GM12864 (cell line): ENCODE measurements at regions not wholly inside any gene's neighbourhood (a gene's known extent, or its start where the extent isn't known, plus 50 kb on each side); places are given as distances from the start of the nearest gene placed in this dataset.

ENCODE experiments used
- DNase-seq: peaks from one replicate; pipeline ENCODE4 v3.0.0-alpha.2; 2011; ENCODE audit warnings: low read depth
- H3K4me3 ChIP-seq: 2 replicates; pipeline ENCODE4 v1.5.1; 2011; ENCODE audit warnings: mild to moderate bottlenecking, low read depth, low read length, control low read depth
- TF ChIP-seq, protein P1 (sequence below): IDR thresholded peaks from 2 replicates; pipeline ENCODE4 v1.5.1; 2011; ENCODE audit warnings: low read depth, mild to moderate bottlenecking, moderate library complexity, low read length, control low read depth, inconsistent platforms; ENCODE audit errors: missing control alignments

DNA sequence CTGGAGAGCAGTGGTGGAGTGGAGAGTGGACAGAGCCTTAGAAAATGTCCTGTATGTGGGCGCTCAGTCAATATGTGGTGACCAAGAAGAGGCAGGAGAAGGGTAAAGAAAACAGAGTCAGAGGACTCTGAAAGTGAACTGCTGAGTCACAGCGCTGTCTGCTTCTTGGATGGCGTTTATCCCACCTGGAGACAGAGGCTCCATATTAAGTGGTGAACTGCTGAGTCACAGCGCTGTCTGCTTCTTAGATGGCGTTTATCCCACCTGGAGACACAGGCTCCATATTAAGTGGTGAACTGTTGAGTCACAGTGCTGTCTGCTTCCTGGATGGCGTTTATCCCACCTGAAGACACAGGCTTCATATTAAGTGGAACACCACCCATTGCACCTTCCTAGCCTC lies 119.3 kb upstream of the RALGAPA2 start:
- no peak for DNase-seq
- H3K4me3 ChIP-seq = no peak overlapping the region
- TF ChIP-seq, protein P1, sequence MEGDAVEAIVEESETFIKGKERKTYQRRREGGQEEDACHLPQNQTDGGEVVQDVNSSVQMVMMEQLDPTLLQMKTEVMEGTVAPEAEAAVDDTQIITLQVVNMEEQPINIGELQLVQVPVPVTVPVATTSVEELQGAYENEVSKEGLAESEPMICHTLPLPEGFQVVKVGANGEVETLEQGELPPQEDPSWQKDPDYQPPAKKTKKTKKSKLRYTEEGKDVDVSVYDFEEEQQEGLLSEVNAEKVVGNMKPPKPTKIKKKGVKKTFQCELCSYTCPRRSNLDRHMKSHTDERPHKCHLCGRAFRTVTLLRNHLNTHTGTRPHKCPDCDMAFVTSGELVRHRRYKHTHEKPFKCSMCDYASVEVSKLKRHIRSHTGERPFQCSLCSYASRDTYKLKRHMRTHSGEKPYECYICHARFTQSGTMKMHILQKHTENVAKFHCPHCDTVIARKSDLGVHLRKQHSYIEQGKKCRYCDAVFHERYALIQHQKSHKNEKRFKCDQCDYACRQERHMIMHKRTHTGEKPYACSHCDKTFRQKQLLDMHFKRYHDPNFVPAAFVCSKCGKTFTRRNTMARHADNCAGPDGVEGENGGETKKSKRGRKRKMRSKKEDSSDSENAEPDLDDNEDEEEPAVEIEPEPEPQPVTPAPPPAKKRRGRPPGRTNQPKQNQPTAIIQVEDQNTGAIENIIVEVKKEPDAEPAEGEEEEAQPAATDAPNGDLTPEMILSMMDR = no peak

DNA sequence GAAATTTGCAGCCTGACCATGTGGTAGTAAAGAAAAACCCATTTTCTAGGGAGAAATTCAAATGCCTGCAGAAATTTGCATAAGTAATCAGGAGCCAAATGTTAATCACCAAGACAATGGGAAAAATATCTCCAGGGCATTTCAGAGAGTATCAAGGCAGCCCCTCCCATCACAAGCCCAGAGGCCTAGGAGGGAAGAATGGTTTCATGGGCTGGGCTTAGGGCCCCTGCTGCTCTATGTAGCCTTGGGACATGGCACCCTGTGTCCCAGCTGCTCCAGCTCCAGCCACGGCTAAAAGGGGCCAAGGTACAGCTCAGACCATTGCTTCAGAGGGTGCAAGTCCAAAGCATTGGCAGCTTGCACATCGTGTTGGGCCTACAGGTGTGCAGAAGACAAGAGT lies 117.2 kb upstream of the RALGAPA2 start:
- no peak for DNase-seq
- H3K4me3 ChIP-seq = no peak overlapping the region
- TF ChIP-seq, protein P1 = no peak

DNA sequence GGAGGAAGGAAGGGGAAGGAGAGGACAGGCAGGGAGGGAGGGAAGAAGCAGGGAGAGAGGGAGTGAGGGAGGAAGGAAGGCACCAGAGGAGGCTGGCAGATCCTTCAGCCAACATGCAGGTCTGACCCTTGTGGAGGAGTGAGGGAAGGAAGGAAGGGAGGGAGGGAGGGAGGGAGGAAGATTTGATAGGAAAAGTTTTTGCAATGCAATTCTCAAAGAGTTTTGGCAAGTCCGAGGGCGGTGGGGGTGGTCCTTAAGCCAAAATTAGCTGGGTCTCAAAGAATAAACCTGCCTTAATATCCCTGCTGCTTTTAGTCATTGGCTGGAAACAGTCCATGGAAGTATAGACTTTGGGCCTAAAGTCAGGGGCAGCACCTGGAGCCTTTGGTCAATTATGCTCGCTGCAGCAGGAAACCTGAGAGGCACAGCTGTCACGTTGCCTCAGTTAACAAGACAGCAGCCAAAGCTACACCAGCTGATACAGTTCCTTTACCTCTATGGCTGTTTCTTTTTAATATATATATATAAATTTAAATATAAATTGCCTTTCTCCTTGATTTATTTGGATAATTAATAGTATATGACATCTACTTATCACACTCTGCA lies 115.7 kb upstream of the RALGAPA2 start:
- no peak overlapping the region for H3K4me3 ChIP-seq
- TF ChIP-seq, protein P1 = no peak
- DNase-seq = no peak

DNA sequence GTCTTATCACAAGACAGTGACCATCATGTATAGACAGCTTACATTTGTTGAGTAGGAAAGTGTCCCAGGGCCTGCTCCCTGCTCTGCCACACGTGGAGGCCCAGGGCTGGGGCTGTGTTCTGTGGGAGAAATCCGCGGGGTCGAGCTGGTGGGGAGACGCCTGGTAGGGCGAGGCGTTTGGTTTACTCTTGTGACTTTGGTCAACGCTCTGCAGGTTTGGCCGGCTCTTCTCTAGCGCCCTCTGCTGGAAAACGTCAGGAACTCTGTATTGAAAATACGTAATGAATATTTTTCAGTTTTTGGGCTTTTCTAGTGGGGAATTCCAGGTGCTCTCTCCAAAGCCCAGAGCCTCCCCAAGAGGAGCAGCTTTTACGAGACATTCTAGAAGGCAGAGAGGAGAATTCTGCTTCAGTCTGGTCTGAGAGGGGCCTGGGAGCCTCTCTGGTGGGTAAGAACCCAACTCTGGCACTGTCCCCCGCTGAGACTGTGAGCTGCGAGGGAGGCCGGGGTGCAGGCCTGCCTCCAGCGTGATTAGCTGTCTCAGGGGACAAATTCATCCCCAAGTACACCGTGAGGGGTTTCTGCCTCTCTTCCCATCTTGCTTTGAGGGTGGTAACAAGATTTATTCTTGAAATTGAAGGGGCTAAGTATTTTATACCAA lies 112.6 kb upstream of the RALGAPA2 start:
- DNase-seq = peak; percentile 8
- TF ChIP-seq, protein P1 = peak; percentile 76
- no peak overlapping the region for H3K4me3 ChIP-seq

DNA sequence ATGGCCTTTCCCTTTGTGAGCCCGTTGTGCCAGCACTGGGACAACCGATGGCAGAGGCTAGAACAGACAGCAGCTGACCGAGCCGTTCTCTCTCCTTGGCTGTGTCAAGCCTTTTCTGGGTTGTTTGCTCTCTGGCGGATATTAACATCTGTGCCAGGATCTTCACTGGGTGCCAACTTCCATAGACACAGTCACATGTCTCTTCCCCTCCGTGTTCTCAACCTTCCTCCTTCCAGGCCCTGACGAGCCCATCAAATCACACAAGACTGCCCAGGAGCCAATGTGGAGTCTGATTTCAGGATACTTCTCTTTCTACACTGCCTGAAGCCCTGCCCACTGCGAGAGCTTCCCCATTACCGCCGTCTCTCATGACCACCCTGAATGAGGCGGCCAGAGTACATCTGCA lies 111.0 kb upstream of the RALGAPA2 start:
- DNase-seq = no peak
- TF ChIP-seq, protein P1 = no peak
- no peak overlapping the region for H3K4me3 ChIP-seq

DNA sequence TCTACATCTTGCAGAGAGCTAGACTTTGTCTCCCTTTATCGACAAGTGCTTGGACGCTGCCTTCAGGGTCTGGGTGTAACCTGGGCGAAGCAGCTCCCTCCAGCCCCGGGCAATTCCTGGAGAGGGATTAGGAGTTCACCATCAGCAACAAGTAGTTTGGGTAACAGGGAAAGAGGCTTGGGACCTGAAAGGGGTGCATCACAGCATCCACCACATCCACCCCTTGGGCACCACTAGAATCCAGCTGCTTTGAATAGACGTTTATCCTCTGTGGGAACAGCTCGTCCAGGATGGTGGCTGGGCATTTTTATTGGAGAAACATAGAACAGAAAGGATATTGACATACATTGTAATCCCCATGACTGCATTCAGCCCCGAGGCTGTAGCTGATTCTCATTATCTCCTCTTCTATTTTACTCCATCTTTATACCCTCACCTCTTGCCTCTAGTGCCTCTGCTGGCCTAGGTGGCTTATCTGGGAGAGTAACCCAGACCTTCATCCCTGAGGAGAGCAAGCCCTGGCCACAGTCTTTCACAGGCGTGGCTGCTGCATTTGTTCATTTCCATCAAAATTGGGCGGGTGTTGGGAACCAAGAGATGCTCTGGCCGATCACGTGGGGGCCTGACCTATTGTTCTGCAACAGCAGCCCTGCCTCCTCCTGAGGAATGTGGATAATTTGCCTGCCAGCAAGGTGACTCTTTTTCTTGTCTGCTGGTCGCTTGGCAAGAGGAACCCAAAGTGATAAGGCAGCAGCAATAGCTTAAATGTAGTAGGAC lies 109.2 kb upstream of the RALGAPA2 start:
- TF ChIP-seq, protein P1 = no peak
- no peak overlapping the region for H3K4me3 ChIP-seq
- DNase-seq = no peak
